Fibroblast of lung (primary cell): ENCODE measurements at regions not wholly inside any gene's neighbourhood (a gene's known extent, or its start where the extent isn't known, plus 50 kb on each side); places are given as distances from the start of the nearest gene placed in this dataset.

Experiments used
- EZH2 ChIP-seq: IDR thresholded peaks from 2 replicates; pipeline ENCODE4 v1.5.1; 2012; ENCODE audit warnings: low read length, control low read depth, mild to moderate bottlenecking; ENCODE audit errors: missing control alignments
- TF ChIP-seq, protein P1 (sequence below), 2 donors: IDR thresholded peaks in 1 of 2; conservative IDR thresholded peaks in 1 of 2; 1 replicate in 1 of 2; 2 replicates in 1 of 2; pipeline ENCODE4 v1.5.1; 2011 to 2012; ENCODE audit warnings: low read length in 2 of 2, control low read depth in 1 of 2, inconsistent platforms in 1 of 2, low read depth in 1 of 2, mild to moderate bottlenecking in 1 of 2

DNA sequence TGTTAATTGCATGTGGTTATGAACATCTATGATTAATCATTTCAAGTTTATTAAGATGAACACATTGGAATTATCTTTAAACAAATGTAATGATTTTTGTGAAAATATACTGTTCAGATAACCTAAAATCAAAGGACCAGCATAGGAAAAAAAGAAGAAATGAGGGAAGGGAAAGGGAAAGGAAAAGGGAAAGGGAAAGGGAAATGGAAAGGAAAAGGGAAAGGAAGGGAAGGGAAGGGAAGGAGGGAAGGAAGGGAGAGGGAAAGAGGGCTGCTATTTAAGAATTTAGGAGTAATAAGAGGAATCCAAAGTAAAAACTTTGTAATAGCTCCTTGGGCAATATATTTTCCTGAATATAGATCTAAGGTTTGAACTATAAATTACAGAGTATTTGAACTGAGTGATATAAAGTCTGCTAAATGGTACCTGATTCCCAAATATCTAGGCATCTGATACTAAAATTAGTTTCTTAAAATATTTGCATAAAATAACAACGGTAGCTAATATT, 726.3 kb downstream of the EPHA4 start:
- no peak for TF ChIP-seq EZH2
- TF ChIP-seq, protein P1, sequence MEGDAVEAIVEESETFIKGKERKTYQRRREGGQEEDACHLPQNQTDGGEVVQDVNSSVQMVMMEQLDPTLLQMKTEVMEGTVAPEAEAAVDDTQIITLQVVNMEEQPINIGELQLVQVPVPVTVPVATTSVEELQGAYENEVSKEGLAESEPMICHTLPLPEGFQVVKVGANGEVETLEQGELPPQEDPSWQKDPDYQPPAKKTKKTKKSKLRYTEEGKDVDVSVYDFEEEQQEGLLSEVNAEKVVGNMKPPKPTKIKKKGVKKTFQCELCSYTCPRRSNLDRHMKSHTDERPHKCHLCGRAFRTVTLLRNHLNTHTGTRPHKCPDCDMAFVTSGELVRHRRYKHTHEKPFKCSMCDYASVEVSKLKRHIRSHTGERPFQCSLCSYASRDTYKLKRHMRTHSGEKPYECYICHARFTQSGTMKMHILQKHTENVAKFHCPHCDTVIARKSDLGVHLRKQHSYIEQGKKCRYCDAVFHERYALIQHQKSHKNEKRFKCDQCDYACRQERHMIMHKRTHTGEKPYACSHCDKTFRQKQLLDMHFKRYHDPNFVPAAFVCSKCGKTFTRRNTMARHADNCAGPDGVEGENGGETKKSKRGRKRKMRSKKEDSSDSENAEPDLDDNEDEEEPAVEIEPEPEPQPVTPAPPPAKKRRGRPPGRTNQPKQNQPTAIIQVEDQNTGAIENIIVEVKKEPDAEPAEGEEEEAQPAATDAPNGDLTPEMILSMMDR (conservative IDR thresholded peaks at IDR 0.05 in 1 of 2, IDR thresholded peaks at IDR 0.05 in 1 of 2; ENCODE audit: low read depth in 1 of 2, low read length in 2 of 2), result no peak
